ENCODE measurements at regions not wholly inside any gene's neighbourhood (a gene's known extent, or its start where the extent isn't known, plus 50 kb on each side); places are given as distances from the start of the nearest gene placed in this dataset.

GRCh38 chr2:8462899-8463648 lies 218.8 kb upstream of the ID2 start:
- no peak for TF ChIP-seq CTCF (IDR thresholded peaks at IDR 0.05; ENCODE audit: low read length, missing control alignments)
- DNase-seq (ENCODE audit: low read depth) = no peak
- no peak overlapping the region for H3K4me3 ChIP-seq (replicated peaks; ENCODE audit: low read depth, low read length)

GRCh38 chr2:8465560-8465959 lies 216.3 kb upstream of the ID2 start:
- no peak for DNase-seq (ENCODE audit: low read depth)
- TF ChIP-seq CTCF (IDR thresholded peaks at IDR 0.05; ENCODE audit: low read length, missing control alignments) = no peak
- no peak overlapping the region for H3K4me3 ChIP-seq (replicated peaks; ENCODE audit: low read depth, low read length)

GRCh38 chr2:8469709-8470493 lies 212.0 kb upstream of the ID2 start:
- no peak for TF ChIP-seq CTCF (IDR thresholded peaks at IDR 0.05; ENCODE audit: low read length, missing control alignments)
- no peak for DNase-seq (ENCODE audit: low read depth)
- H3K4me3 ChIP-seq (replicated peaks; ENCODE audit: low read depth, low read length) = no peak overlapping the region

GRCh38 chr2:8472545-8473323 lies 209.1 kb upstream of the ID2 start:
- no peak for DNase-seq (ENCODE audit: low read depth)

GRCh38 chr2:8475349-8476031 lies 206.4 kb upstream of the ID2 start:
- TF ChIP-seq CTCF (IDR thresholded peaks at IDR 0.05; ENCODE audit: low read length, missing control alignments) = no peak
- no peak overlapping the region for H3K4me3 ChIP-seq (replicated peaks; ENCODE audit: low read depth, low read length)
- no peak for DNase-seq (ENCODE audit: low read depth)

More at GRCh38 chr2:8472545-8473323, 209.1 kb upstream of the ID2 start:
- TF ChIP-seq CTCF (IDR thresholded peaks at IDR 0.05; ENCODE audit: low read length, missing control alignments) = no peak
- no peak overlapping the region for H3K4me3 ChIP-seq (replicated peaks; ENCODE audit: low read depth, low read length)

Data from fibroblast of pulmonary artery (primary cell).